ENCODE measurements at regions not wholly inside any gene's neighbourhood (a gene's known extent, or its start where the extent isn't known, plus 50 kb on each side); places are given as distances from the start of the nearest gene placed in this dataset.

- no peak for DNase-seq
Observed at GRCh38 chr22:48683640-48684039, 1144.0 kb downstream of the BRD1 start.

- DNase-seq, result no peak
Observed at GRCh38 chr22:48682504-48682903, 1145.2 kb downstream of the BRD1 start.

- no peak for DNase-seq
Observed at GRCh38 chr22:48680601-48681000, 1147.1 kb downstream of the BRD1 start.

- DNase-seq, result no peak
Observed at GRCh38 chr22:48679656-48680555, 1147.8 kb downstream of the BRD1 start.

DNA sequence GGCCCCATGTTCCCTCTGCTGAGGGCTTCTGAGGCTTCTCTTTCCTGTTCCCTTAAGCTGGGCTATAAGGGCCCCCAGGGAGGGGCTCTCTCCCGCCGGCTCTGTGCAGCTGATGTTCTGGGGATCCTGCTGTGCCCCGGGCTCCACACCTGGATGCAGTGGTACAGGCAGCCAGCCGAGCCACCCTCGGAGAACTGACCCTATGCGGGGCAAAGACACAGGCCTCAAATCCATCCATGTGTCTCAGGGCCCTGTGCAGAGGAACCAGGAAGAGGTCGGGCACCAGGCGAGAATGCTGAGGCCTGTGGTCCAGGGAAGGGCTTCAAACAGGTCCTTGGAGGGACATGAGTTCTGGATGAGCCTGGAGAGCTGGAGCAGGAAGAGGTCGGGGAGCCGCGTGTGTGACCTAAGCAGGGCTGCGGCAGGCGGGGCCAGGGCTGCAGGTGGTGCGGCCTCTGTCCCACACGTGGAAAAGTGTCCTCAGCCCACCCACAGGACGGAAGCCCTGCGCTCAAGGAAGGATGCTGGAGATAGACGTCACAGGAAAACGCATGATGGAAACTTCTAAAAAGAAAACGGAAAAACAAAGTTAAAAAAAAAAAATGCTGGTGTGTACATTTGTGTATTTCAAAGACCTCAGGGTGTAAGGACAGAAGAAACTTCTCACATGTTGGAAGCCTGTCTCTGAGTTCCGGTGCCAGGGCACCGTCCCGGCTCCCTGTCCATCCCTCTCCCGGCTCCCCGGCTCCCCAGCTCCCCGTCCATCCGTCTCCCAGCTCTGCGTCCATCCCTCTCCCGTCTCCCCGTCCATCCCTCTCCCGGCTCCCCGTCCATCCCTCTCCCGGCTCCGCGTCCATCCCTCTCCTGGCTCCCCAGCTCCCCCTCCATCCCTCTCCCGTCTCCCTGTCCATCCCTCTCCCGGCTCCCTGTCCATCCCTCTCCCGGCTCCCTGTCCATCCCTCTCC is 1149.2 kb downstream of the BRD1 start:
- no peak for DNase-seq

- no peak for DNase-seq
Observed at GRCh38 chr22:48677621-48678020, 1150.1 kb downstream of the BRD1 start.

DNA sequence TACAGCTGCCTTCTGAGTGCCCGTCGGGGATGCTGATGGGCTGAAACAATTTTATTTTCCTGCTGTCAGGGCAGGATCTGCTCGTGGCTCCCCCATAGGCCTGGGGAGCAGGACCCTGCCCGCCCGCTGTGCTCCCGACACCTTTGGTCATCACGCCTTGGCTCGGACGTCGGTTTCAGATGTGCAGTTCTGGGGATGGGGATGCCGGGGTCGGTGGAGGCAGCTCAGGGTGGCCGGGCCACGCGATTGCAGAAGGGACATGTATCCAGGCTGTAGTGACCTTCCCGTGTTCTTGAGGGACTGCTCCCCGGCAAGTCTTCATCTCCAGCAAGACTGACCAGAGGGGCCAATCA is 1150.5 kb downstream of the BRD1 start:
- no peak for DNase-seq

DNA sequence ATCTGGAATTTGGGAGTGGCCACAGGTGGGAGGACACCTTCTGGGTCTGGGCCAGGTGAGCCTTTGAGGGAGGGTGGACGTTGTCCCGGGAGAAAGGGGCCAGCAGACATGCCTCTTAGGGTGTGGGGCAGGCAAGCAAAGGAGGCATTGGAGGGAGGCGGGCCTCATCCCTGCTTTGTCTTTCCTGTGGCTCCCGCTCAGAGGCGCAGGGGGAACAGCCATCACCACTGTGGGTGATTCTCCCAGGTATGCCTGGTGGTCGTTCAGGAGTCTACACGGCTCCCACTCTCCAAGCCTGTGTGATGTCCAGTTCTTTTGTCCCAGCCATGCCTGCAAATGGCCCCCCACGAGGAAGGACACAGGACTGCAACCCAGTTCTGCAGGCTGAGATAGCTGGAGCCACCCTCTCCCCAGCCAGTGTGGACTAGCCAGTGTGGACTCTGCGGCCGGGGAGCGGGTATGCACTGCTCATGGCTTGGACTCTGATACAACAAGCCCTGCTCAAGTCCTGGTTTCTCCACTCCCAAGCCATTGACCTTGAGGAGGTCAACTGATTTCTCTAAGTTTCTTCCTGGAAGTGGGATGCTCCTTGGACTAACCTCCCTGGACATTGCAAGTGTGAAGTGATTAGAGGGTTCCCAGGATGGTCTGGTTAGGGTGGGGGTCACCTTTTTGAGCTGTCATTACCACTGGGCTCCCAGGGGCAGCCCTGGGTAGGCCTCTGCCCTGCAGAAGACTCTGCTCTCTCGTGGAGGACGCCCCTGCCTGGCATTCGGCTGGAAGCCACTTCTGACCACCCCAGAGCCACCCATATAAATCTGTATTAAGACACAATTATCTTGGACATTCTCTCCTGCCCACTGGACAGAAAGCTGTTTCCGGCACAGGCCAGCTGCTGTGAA is 1151.2 kb downstream of the BRD1 start:
- no peak for DNase-seq

GRCh38 chr22:48675830-48676145 is 1151.9 kb downstream of the BRD1 start:
- DNase-seq, result no peak

DNA sequence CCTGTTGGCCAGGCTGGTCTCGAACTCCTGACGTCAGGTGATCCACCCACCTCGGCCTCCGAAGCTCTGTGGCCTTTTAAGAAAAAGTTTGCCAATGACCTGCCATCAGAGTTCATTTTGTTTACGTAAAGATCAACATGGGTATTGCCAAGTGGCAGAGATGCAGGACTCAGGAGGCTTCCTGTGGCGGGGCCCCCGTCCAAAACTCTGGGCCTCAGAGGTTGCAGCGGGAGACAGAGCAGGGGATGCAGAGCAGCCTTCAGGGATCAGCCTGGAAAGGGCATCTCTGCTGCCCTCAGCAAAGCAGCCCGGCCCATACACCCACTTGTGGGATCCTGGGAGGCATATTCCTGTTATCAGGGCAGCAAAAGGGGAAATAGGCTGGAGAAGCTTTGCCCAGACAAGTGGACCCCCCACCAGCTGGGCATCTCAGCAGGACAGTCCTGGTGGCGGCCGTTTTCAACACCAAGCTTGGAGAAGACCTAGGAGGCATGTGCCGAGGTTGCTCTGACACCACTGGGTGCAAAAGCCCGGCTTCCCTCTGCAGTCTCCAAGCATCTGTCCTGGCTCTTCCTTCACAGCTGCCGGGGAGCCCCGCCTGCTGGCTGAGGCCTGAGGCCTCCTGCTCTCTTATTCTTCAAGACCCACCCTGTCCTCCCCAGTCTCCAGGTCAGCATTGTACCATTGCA is 1152.4 kb downstream of the BRD1 start:
- no peak for DNase-seq

DNA sequence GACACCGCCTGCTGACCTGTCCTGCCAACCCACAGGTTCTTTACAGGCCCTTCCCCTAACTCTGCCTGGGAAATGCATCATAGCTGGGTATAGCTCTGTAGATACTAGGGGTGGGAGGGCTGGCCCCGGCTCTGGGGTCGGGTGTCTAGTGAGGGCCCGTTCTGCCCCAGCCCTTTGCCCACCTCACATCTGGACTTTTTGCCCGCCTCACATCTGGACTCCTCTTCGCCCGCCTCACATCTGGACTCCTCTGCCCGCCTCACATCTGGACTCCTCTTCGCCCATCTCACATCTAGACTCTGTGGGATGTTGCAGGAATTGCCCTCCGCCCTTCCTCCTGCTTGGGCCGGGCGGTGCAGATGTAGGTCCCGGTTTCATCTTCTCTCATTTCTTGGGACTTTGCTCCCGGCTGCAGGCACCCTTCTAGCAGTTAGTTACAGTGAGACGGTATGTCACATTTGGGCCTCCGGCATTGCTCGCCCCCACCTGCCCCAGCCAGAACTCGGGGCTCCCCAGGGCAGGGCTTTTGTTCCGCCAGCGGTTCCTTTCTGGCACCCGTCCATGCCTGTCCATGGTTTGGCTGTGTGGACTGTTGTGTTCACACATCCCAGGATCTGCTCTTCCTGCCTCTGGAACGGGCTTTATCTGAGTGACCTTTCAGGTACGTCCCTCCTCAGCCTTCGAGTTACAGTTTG is 1153.7 kb downstream of the BRD1 start:
- no peak for DNase-seq

DNA sequence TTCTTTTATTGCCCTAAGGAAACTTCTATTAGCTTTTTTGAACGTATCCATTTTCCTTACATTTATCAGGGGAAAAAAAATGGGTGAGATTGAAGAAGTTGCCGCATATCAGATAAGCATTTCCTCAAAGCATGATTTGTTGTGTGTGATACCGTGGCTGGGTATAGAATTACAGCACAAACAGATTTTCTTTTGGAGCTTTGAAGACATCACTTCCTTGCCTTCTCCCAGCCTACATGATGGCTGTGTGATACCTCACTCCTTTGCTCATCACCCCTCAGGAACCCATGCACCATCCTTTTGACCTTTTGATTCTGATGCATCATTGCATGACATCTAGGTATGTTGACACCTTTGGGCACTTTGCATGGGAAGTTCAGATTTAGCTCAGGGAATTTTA is 1155.3 kb downstream of the BRD1 start:
- DNase-seq, result no peak

GRCh38 chr22:48670731-48671130 is 1156.9 kb downstream of the BRD1 start:
- no peak for DNase-seq

DNA sequence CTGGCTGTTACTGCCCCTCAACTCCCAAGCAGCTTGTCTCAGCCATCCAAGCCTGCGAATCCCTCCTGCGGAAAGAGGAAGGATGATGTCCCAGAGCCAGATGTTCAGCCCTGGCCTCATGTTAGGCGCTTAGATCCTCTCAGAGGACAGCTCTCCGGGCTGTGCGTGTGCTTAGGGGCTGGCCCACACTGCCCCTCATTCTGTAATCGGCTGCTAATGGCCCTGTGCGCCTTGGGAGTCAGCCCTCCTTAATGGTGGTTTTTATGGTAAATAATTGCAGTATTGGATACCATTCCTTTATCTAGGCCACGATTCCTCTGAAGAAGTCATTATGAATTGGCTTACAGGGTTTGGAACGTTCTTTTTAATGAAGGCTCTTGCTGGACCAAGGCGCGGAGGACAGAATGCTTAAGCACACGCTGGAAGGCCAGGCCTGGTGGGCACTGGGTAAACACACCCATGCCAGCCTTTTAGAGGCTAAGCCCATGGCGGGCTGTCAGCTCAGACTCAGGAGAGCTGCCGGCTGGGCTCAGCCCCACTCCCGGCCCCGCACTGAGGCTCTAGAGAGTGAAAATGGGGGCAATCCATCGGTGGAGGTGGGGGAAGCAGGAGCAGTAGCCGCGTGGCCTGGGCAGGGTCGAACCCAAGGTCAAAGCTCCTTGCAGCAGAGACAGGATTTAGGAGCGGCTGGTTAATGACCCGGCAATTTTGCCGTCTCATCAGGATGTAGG is 1157.5 kb downstream of the BRD1 start:
- DNase-seq, result no peak

GRCh38 chr22:48669226-48669625 is 1158.4 kb downstream of the BRD1 start:
- no peak for DNase-seq

DNA sequence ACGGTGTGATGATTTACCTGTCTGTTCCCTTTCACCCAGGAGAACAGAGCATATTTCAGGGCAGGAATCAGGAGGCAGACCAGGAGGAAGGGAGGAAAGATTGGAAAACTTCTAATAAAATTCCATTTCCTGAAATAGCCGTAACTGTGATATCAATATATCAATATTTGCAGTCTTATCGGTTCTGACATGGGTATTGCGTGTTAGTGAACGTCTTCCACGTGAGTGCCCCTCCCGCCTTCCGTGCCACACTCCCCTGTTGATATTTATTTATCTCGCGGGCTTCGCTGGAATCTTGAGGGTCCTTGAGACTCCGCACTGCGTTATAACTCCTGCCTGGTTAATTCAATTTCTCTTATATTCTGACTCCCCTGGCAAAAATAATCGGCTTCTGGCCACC is 1160.4 kb downstream of the BRD1 start:
- no peak for DNase-seq

- no peak for DNase-seq
Observed at GRCh38 chr22:48666620-48667019, 1161.1 kb downstream of the BRD1 start.

GRCh38 chr22:48665311-48665995 is 1162.2 kb downstream of the BRD1 start:
- DNase-seq, result no peak

DNA sequence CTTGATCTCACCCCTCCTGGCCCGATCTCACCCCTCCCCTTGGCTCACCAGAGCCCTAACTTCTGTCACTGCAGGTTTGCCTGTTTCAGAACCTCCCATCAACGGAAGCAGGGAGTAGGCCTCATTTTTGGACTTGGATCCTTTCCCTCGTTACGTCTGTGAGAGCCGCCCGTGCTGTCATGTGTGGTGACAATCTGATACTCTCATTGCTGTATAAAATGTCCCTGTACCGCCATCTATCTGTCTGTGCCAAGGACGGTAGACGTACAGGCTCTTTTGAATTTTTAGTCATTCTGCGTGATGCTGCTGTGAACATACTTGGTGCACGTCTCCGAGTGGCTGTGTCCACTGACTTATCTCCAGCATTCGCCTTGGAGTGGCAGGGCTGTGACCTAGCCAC is 1163.1 kb downstream of the BRD1 start:
- DNase-seq, result no peak

- DNase-seq, result no peak
Observed at GRCh38 chr22:48663297-48663696, 1164.4 kb downstream of the BRD1 start.

Data from CD4-positive, alpha-beta T cell treated with Interleukin-17A for 4 hours (primary cell).